Sigmoid colon (tissue), 4 donors: ENCODE measurements at regions not wholly inside any gene's neighbourhood (a gene's known extent, or its start where the extent isn't known, plus 50 kb on each side); places are given as distances from the start of the nearest gene placed in this dataset.
"Not testable (repeated sequence)": the region's sequence is repeated elsewhere in the genome, so short reads cannot be mapped to it uniquely, and the experiment has no call there.

Experiments
- CTCF ChIP-seq, 4 experiments: fragments of 450-650 bp in 3 of 4; fragments of 200-600 bp in 1 of 4; IDR thresholded peaks; one replicate each; pipeline ENCODE4 v1.5.1; 2016 to 2019; ENCODE audit warnings: antibody characterized with exemption in 4 of 4, mild to moderate bottlenecking in 3 of 4, moderate library complexity in 2 of 4
- EP300 ChIP-seq, 4 donors: sonication (generic); formaldehyde crosslinking; IDR thresholded peaks; one replicate each; pipeline ENCODE4 v1.6.1; 2017; ENCODE audit warnings: antibody characterized with exemption in 4 of 4
- POLR2A ChIP-seq, 2 donors: fragments of 450-650 bp; IDR thresholded peaks; one replicate each; pipeline ENCODE4 v1.6.1; 2016; ENCODE audit warnings: antibody characterized with exemption in 2 of 2, mild to moderate bottlenecking in 2 of 2, moderate library complexity in 2 of 2
- POLR2AphosphoS5 ChIP-seq, 4 donors: sonication (generic); formaldehyde crosslinking; IDR thresholded peaks; one replicate each; pipeline ENCODE4 v1.6.1; 2017; ENCODE audit warnings: antibody characterized with exemption in 4 of 4

GRCh38 chr7:114267550-114267949, 147.1 kb upstream of the FOXP2 start:
- not testable (repeated sequence) for TF ChIP-seq CTCF, POLR2A, POLR2AphosphoS5, EP300 (IDR thresholded peaks at IDR 0.05)
